Stimulated activated CD8-positive, alpha-beta memory T cell treated with anti-CD3 and anti-CD28 coated beads, Interleukin-12 subunit alpha, Interleukin-12 subunit beta, amount 100 ng/mL, for 4 hours (primary cell): ENCODE measurements at regions not wholly inside any gene's neighbourhood (a gene's known extent, or its start where the extent isn't known, plus 50 kb on each side); places are given as distances from the start of the nearest gene placed in this dataset.

ENCODE experiments used
- DNase-seq: peaks from one replicate; pipeline ENCODE4 v3.0.0-alpha.2; 2020; ENCODE audit warnings: low read depth

DNA sequence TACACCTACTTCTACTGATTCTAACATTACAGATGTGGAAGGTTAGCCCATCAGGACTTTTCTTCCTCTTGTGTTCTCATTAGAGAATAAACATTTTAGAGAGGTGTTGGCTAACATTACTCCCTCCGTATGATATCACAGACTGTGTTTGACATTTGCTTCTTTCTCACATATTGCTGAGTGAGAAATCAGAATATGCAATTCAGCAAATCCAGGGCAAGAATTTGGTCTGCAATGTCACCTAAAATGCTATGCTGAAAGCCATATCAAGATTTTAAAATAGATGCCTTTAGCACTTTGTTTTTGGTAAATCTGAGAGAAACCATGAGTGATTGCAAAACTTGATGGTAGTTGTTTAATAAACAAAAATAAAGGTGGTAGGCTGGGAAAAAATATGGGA is 319.1 kb downstream of the C4orf33 start:
- DNase-seq: no peak

DNA sequence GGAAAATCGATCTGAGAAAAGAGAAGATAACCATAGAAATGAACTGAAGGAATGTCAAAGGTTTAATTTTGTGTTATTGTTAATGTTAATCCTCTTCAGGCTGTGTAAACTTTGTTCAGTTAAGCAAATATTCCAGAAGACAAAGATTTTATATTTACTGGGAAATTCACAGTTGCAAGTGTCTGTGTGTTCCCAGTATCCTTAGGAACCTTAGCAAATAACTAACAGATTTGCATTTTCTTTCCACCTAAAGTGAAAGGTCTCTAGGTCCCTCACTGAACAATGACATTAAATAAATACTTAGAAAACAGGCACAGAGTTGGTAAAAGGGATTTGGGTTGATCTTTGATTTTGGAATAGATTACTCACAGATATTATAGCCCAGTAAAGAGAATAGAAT is 324.7 kb downstream of the C4orf33 start:
- DNase-seq: no peak

DNA sequence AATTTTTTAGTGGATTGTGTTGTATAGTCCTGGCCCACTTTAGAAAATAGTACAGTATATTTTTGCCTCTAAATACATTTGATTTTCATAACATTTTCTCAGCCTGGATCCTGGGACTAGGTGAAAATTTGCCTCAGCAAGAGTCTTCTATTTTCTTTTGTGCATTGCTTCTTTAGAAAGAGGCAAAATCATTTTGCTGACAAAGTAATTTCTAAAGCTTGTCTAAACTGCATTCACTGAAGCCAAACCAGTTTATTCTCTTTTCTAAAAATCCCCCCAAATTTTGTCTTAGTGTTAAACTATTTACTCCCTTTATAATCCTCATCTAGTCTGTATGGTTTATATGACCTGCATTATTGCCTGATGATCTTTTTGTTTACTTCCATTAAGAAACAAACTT is 326.3 kb downstream of the C4orf33 start:
- DNase-seq: no peak

DNA sequence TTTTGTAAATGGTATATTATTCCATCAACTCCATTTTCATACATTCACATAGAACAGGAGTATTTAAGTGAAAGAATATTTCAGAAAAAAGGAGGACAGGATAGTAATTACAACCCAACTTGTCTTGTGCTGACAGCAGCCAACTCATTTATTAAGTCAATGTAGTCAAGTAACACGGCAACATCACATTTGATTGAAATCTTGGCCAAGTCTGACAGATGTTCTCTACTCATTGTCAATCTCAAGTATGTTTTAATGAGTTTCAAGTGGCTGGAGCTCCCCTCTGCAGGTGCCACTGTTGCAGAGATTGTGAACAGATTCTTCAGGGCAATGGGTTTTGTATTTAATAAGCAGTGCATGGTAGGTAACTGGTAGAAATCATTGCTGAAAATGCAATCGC is 332.5 kb downstream of the C4orf33 start:
- DNase-seq: no peak

DNA sequence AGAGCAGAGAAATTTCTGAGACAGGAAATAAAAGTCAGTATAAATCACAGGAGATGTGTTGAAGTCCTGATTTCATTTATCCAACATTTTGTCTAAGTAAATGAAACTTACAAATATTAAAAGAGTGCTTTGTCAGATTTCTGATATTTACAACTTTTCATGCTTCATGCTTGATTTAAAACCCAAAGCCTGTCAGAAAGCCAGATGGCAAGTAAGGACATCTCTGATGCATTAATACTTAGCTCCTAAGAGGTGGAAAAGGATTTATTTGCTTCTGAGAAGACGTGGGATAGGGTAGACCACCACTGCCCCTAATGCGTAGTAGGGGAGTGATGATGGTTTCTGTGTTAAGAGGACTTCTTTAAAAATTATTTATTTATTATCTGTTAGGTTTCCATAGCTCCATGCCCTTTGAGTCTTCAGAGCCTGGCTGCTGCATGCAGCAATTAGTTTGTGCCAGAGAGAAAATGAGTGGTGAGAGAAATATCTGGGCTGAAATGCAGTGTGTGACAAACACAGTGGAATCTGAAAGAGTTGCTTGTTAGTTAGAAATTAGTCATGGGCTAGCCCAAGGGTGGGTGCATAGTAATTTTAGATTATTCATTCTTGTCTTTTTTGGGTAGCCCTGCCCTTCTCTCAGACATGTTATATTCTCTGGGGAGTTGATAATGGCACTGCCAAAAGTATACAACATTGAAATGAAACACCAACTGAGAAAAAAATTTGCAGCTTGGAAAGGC is 333.8 kb downstream of the C4orf33 start:
- DNase-seq: no peak

DNA sequence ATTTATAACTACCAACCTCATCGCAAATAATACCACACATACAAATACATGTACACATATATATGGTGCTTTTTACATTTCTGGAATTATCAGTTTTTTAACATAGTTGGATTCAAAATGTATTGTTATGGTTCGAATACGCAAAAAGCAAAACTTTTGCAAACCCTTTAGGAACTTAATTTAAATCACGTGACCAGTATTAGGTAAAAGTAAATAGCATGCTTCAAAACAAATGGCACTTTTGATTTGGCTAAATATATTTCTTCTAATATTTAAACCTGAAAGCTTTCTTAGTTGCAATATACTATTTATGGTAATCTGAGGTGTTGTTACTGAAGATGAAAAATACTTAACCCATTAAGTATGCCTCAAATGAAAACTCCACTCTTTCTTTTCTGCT is 341.4 kb downstream of the C4orf33 start:
- DNase-seq: no peak

DNA sequence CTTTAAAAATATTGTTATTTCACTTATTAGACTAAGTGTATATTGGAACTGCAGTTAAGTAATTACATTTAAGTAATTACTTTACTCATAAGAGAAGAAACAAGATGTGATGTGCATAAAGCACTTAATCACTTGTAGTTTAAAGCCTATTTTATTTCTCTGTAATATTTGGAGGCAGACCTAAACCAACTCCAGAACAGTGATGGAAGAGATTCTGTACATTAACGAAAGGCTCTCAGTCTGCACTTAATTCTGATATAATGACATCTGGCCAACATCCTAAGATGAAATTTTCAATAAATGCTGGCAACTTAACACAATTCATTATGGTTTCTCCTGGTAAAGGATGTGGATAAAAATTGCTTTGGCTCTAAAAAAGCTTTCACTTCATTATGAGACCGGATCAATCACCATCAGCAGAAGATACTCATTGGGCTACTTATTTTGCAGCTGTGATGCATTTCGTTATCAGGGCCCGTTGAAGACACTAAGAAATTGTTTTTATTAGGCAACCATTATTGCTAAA is 342.6 kb downstream of the C4orf33 start:
- no peak for DNase-seq

DNA sequence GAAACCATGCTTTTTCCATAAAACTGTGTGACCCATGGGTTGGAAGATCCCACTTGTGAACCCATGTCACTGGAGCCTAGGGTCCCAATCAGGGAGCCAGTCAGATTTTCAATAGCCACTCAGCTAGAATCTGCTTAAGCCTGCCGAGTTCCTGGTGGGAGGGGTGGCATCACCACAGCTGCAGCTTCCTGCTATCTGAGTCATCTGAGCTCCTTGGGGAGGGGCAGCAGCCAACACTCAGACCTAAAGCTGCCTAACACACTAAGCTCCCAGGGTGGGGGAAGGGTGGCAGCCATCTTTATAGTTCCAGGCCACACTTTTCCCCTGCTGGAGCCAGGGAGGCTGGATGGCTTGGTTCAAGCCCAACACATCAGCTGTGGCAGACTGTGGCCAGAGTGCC is 350.1 kb downstream of the C4orf33 start:
- no peak for DNase-seq

DNA sequence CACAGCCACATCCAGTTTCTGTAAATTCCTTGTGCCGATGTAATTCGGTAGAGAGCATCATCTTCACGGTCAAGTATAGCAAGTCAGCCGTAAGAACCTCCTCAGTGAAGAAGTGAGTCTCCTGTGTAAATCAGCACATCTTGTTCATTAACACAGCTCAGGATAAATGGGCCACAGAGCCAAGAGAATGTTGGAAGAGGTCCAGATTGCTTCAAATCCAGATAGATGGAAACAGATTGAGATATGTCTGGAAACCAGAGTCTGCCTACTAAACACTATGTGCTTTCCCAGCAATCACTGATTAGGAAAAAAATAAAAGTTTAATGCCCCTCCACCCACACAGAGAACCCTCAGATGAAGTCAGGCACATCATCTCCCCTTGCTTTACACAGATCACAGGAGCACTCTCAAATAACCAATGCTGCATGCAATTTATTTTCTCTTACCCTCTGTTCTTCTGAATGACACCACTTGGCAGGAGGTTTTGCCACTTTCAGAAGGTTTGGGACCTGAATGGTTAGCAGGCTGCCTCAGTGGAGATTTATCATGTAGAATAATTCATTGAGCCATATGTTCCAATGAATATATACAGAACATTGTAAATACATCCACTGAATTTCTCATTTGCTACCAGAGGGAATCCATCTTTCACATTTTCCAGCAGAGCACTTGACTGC is 357.7 kb downstream of the C4orf33 start:
- DNase-seq: no peak

DNA sequence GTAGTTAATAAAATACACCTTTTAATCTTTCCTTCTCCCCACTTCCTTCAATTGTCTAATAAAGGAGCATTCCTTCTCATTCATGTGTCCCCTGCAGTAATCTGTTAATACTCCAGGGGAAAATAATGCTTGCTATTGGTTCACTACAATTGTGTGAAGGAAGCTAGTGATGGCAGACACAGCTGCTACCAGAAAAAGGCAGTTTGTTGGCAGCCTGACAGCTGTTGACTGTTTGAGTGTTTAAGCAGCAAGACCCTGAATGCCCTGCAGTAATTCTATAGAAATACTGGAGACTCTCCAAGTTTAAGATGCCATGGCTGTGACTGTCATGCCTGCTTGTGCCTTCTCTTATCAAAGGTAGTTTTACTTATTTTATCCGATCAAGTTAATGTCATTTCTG is 359.5 kb downstream of the C4orf33 start:
- no peak for DNase-seq

DNA sequence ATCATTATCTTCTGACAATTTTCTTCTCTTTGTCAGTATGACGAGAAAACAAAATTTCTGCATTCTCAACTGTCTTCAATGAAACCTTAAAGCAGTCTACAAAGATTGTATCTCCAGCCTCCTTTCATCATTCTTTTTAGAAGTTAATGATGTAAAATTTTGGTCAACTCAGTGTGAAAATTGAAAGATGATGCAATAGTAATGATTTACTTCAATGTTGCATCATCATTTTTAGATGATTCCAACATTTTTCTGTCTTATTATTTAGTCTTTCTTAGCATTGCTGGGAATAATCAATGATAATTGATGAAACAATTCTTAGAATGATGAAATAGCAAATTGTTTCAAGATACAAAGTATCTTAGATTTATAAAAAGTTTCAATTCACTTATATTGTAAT is 372.7 kb downstream of the C4orf33 start:
- no peak for DNase-seq

DNA sequence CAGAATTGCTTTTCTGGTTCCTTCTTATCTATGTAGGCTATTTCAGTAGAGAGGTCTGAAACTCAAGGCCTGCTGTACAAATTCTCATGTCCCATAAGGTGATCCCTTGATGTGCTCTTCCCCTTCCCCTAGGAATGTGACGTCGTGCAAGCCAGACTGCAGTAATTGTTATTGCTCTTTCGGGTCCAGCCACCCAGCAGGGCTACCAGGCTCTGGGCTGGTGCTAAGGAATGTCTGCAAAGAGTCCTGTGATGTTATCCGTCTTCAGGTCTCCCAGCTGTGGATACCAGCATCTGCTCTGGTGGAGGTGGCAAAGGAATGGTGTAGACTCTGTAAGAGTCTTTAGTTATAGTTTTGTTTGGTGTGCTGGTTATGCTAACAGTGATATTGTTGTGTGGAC is 378.7 kb downstream of the C4orf33 start:
- DNase-seq: no peak

DNA sequence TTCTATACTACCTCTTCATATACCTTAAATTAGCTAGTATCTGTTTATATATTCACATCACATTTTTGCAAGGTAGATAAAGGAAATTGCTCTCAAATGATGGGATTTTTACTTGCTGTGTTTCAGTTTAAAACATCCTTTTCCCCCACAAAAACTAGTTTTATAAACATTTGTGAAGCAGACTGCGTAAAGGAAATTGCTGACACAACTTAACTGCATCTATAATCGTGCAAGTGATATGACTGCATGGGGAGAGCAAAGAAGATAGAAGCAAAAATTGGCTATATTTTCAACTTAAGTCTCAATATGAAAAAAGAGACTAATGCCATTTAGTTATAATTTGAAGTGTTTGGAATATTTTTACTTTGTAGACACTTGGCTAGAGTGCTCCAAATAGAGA is 385.2 kb downstream of the C4orf33 start:
- DNase-seq: no peak

DNA sequence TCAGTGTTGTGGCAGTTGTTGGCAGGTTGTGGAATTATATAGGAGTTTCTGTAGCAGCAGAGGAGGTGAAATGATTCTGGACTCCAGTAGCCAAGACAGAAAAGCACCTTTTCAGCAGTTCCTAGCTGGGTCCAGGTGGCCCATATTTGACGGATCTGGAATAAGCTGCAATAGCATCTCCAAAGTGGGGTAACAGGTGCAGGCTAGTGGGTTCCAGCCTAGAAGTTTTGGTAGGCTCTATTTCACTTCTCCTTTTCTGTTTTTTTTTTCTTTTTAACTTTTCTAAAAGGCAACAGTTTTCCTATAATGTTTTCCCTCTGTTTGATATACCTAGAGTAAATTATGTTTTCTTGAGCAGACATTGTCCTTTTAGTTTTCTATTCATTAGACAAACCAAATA is 392.5 kb downstream of the C4orf33 start:
- no peak for DNase-seq

DNA sequence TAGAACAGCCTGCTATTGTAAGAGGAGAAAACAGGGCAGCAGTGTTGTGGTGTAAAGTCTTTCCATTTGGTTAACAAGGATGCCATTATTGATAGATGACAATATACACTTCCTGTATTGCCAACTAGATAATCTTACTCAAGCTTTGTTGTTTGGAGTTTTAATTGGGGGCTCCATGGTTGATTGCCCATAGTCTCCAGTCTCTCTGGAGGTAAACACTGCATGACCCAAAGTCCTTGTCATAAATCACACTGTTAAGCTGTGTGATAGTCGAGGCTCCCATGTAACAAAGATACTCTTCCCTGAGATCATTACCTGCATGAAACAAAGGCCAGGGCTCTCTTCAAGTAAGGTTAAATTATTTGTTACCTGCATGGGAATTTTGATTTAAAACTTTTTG is 394.6 kb downstream of the C4orf33 start:
- DNase-seq: no peak

DNA sequence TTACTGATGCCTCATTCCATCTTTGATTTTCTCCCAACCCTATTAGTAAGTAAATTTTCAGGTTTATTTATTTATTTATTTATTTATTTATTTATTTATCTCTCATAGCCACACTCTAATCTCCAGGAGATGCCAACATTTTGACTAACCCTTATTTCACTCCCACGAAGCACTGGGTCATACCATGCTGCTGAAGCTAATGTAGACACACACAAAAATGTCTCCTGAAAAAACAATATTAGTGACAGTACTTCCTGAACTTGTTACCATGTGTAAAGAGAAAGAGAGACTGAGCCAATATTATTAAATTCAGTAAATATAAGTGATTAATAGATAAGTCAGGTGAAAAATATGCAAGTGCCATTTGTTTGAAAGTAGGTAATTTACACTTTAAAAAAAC is 402.7 kb downstream of the C4orf33 start:
- no peak for DNase-seq

DNA sequence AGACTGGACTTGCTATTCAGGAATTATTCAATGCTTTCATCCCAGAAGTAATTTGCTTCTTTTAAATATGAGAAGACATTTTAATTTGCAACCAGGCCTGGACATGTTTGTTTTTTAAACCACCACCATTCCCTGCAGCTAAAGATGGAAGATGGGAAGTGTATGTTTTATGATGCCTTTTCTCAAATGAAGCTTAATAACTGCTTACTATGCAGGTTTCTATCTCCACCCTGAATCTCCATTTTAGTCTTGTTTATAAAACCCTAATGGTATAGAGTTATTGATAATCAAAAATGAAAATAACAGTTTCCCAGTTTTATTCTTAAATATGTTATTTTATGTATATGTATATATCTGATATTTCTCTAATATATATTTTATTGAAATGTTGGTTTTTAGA is 418.9 kb downstream of the C4orf33 start:
- DNase-seq: no peak

DNA sequence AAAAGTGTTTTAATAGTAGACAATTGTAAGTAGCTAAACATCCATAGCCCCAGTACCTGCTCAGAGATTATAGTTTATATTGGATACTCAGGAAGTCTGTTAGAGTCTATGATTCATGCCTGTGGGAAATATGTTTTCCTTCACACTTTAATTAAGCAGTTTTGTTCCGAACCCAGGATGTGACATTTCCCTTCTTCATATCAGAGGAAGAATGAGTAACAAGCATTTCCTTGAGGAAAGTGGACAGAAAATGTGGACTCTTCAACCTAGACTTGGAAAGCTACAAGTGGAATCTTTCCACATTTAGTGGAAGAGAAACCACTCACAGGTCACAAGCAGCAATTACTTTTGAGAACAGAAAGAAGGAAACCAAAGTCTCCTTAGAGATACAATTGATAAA is 419.4 kb downstream of the C4orf33 start:
- DNase-seq: no peak

DNA sequence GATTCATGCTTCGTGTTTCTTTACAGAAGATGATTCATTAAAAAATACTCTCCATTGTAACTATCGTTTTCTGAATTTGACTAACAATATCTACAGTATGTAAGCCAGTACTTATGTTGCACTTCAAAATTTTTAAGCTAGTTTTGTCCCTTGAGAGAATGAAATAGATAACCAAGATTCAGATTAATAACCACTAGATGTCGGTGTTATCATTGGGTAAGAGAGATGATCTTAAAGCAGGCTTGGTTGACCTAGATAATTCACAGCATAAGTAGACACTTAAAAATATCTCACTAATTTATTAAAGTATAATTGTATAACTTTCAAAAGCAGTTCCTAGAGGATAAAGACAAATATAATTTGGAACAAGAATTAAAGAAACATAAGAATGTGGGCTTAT is 430.9 kb downstream of the C4orf33 start:
- no peak for DNase-seq

DNA sequence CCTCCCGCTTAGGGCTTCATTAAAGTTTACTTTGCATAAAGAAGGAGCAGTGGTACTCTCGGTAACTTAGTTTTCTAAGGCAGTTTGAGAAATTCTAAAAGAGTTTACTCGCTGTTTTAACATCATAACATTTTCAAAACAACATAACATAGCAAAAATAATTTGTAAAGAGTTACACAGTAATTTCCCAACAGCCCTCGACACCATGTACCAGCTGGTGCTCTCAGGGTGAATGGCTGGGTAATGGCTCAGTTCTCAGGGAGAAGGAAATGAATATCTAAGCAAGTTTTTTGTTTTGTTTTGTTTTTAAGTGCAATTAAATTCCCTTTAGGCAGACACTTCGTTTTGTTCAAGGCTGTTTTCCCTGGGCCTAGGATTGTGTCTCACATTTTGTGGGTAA is 435.3 kb downstream of the C4orf33 start:
- no peak for DNase-seq

DNA sequence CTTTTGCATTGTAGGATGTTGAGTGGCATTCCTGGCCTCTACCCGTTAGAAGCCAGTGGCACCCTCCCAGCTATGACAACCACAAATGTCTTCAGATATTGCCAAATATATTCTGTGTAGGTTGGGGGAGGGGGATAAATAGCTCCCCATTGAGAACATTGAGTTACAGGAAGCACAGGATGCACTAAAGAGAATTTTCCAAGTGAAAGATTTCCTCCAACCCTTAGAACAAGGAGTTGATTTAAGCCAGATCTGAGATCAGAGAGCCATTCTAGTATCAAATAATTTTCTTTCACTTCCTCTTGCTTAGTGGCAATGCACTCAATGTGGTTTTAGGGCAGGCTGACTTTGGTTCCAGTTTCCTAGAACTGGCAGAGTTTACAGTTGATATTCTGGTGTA is 436.6 kb downstream of the C4orf33 start:
- no peak for DNase-seq

DNA sequence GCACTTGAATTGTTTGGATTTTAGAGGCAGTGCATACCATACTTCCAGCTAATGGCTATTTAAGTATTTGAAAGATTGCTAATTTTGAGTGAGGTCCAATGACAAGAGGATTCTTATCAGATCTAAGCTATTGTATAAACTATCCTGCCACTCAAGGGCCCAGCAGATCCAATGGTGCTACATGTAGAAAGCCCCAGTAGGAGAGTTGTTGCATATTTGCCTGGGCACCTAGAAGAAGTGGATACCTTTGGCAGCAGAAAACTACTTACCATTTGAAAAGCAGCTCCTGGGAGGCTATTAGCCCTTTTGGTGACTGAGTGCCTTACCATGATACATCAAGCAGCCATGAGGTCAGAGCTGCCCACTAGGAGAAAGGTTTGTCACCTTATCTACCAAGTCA is 447.3 kb downstream of the C4orf33 start:
- DNase-seq: no peak

DNA sequence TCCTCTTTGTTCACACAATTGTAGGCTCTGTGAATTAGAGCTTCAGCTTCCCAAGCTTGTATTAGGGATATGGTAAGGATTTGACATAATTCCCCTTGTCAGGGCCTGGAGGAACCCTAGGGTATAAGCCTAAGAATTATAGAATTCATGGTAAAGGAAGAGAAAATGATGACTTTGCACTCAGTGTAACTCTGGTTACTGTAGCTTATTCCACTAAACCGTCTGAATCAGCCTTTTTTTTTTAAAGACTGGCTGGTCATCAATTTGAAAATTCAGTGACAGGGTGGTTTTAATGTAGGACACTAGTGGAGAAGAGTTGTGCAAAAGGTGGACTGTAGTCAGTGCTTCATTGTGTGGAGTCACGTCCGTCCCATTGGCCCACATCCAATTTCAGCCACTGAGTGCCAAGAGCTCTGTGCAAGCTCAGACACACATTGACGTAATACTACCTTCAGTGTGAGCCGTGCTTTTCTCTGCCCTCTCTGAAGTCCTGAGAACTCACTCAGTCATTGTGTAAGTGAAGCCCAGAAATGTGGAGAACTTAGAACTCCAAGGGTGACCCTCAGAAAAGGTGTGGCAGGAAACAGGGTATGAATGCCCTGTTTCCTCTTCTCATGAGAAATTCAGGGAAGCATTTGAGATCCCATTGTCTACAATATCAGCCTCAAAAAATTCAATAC is 449.8 kb downstream of the C4orf33 start:
- no peak for DNase-seq
